ENCODE measurements at regions not wholly inside any gene's neighbourhood (a gene's known extent, or its start where the extent isn't known, plus 50 kb on each side); places are given as distances from the start of the nearest gene placed in this dataset.

DNA sequence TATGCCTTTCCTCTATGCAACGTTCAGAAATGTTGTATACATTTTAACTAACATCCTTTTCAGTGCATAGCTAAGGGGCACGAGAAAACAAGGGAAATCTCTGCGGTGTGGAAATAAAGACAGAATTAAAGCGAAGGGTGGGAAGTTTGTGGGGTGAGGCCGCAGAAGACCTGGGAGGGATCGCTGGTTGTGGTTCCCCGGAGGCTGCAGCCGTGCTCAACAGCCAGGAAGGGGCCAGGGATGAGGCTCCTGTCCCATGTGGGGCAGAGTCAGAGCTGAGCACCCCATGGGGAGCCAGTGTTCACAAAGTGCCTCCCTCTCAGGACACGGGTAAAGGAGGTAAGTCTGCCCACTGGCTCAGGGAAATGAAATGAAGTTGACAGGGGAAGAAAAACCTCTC is 67.5 kb downstream of the MYEOV start:
- TF ChIP-seq, protein P1, sequence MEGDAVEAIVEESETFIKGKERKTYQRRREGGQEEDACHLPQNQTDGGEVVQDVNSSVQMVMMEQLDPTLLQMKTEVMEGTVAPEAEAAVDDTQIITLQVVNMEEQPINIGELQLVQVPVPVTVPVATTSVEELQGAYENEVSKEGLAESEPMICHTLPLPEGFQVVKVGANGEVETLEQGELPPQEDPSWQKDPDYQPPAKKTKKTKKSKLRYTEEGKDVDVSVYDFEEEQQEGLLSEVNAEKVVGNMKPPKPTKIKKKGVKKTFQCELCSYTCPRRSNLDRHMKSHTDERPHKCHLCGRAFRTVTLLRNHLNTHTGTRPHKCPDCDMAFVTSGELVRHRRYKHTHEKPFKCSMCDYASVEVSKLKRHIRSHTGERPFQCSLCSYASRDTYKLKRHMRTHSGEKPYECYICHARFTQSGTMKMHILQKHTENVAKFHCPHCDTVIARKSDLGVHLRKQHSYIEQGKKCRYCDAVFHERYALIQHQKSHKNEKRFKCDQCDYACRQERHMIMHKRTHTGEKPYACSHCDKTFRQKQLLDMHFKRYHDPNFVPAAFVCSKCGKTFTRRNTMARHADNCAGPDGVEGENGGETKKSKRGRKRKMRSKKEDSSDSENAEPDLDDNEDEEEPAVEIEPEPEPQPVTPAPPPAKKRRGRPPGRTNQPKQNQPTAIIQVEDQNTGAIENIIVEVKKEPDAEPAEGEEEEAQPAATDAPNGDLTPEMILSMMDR (IDR thresholded peaks at IDR 0.05): no peak
- TF ChIP-seq POLR2A (IDR thresholded peaks at IDR 0.05): no peak

Measured in Peyer's patch (tissue), 4 donors.